Limb (tissue), 2 donors: ENCODE measurements at regions not wholly inside any gene's neighbourhood (a gene's known extent, or its start where the extent isn't known, plus 50 kb on each side); places are given as distances from the start of the nearest gene placed in this dataset.
"Not testable (repeated sequence)": the region's sequence is repeated elsewhere in the genome, so short reads cannot be mapped to it uniquely, and the experiment has no call there.

Experiments
- DNase-seq, 2 donors: peaks; one replicate each; pipeline ENCODE4 v3.0.0-alpha.2; 2016; ENCODE audit errors: extremely low spot score in 2 of 2

- not testable (repeated sequence) for DNase-seq
Observed at GRCh38 chrY:7588176-7588575, 676.6 kb upstream of the AMELY start.

GRCh38 chrY:7562541-7562940 lies 651.0 kb upstream of the AMELY start:
- DNase-seq = no peak

DNA sequence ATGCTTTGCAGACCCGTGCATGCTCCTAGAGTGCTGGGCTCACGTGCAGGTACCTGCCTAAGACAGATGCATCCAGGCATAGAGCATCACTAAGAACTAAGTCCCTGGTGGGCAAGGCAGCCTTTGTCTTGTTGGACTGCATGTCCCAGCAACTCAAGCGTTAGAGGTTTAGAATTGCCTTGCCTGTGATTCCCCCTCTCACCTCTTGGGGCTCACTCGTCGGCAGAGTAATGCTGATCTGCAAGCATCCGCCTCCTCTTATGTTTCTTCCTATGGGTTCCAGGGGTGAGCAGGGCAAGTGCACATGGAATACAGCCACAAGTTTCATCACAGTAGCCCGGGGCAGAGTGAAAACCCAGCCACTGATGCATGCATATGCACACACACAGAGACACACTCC lies 646.1 kb upstream of the AMELY start:
- no peak for DNase-seq

DNA sequence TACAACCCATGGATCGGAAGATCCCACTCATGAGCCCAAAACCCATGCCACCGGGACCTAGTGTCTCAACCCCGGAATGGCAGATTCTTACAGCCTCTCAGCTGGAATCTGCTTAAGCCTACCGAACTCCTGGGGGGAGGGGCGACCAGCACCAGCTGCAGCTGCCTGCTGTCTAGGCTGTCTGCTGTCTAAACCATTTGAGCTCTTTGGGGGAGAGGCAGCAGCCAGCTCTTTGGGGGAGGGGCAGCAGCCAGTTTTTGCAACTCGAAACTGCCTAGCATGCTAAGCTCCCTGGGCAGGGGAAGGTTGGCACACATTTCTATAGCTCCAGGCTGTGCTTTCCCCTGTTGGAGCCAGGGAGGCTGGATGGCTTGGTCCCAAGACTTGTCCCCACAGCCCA lies 643.5 kb upstream of the AMELY start:
- peak in 1 of 2 donors; percentile 32 for DNase-seq

DNA sequence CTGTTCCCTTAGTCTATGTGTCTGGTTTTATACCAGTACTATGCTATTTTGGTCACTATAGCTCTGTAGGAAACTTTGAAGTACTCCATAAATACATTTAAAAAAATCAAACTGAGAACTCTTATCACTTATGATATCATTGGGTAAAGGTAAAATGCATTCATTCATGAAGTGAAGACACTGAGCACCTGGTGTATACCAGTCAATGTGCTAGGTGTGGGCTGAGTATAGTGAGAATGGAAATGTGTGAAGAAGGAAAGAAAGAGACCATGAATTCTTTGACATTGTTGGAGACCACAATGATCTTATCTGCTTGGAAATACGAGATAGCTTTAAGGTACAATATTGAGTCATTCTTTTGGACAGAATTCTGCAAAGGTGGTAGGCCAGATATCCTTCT lies 633.5 kb upstream of the AMELY start:
- no peak for DNase-seq

DNA sequence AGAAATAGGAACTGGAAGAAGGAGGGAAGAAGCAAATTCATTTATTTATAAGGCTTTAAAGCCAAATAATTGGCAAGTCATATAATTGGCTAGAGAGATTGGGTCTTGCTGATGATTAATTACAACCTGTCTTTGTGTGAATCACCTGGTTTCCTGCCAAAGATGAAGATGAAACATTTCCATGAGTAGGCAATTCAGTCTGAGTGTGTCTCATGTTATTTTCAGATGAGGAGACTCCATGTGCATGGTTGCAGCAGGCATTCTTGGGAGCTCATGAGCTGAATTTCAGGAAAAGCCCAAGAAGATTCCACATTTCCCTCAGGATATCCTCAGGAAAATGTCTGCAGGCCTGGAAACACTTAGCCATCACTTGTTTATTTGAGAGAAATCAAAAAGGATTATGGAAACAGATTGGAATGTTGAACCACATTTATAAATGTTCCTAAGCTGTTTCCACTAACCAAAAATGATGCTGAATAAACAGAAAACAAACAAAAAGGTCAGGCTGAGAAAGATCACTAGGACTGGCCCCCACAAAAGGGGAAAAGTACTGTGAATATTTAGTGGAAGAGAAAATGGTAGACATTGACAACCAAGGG lies 632.7 kb upstream of the AMELY start:
- DNase-seq = no peak

DNA sequence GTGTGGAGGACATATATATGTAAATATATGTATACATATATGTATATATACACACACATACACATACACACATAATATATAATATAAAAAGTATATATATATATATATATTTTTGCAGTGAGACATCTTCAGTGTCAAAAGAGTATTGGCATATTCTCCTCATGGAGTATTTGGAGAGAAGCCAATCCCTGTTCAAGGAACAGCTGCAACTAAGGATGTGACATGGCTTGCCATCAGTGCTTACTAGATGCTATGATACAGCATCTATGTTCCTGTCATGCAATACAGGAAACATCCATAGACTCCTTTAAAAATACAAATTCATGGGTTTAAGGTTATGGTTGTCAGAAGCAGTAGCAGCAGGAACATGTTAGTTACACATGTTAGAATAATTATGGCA lies 632.0 kb upstream of the AMELY start:
- DNase-seq = no peak

- no peak for DNase-seq
Observed at GRCh38 chrY:7542256-7542858, 630.8 kb upstream of the AMELY start.

DNA sequence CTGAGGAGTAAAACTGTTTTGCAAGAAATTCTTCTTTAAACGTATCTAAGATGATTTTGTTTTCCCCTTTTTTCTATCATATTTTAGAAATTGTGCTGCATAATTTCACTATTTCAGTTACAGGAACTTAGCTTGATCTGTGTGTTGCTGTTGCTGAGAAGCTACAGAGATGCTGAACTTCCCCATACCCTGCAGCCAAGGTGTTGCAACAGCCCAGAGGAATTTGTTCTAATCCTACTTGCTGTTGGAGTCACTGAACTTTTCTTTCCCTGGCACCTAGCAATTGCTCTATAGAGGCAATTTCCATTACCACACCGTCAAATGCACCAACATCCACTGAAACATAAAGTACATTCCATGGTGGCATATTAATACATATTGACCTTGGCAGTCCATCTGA lies 617.8 kb upstream of the AMELY start:
- no peak for DNase-seq

DNA sequence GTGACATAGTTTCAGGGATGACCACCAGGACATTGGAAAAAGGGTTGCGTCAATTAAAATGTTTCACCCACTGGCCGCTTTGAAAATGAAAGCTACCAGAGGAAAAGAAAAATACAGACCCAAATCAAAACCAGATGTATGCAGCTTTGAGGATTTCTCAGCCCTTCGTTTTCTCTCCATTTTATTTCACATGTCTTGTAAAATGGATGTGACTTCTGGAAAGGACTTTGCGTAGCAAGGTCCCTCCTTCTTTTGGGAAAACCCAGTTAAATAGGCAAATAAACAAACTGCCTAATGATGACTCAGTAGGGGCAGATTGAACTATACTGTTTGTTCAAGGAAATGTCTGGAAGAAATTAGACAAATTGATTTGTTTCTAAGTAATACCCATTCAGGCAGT lies 616.0 kb upstream of the AMELY start:
- not testable (repeated sequence) for DNase-seq

- no peak for DNase-seq
Observed at GRCh38 chrY:7518387-7518786, 606.8 kb upstream of the AMELY start.

DNA sequence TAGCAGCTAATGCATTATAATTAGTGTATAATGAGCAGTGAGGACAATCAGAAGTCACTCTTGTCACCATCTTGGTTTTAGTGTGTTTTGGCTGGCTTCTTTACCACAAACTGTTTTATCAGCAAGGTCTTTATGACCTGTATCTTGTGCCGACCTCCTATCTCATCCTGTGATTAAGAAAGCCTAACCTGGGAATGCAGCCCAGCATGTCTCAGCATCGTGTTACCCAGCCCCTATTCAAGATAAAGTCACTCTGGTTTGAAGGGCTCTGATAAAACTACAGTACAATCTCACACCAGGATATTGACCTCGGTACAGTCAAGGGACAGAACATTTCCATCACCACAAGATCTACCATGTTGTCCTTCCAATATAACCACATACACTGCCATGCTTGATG lies 604.7 kb upstream of the AMELY start:
- no peak for DNase-seq

- DNase-seq = no peak
Observed at GRCh38 chrY:7515812-7516211, 604.3 kb upstream of the AMELY start.

GRCh38 chrY:7502896-7503295 lies 591.3 kb upstream of the AMELY start:
- DNase-seq = no peak

GRCh38 chrY:7501236-7501635 lies 589.7 kb upstream of the AMELY start:
- no peak for DNase-seq

- no peak for DNase-seq
Observed at GRCh38 chrY:7496001-7496400, 584.4 kb upstream of the AMELY start.

DNA sequence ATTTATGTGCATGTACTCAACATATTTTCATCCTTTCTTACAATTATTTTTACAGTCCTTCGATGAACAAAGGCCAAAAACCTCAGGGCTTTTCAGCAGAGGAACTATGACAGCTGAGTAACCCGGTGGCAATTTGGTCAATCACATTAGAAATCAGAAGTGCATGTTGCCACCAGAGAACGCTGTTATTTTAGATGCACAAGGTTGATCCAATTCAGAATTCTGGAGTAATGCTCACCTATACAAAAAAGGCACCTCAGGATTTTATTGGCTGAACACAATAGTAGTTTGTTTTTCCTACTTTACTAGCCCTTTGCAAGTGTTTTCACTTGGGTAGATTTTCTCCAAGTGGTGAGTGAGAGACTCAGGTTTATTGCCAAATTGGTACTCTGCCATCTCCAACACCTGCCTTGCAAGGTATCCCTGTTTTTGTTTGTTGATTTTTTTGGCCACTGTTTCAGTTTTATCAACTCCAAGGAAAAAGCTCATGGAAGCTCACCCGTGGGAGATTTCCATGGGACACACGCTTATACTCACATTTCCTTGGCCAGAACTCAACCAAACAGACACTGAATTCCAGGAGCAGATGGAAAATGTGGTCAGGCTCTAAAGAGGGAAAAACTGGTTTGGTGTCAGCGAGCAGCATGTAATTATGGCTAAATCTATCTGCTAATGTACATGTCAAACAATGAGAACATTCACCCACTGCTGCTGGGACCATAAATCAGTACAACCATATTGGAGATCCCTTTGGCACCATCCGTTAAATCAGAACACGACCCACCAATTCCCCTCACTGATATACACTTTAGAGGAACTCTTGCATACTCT lies 573.1 kb upstream of the AMELY start:
- not testable (repeated sequence) for DNase-seq

- no peak for DNase-seq
Observed at GRCh38 chrY:7471976-7472375, 560.4 kb upstream of the AMELY start.

GRCh38 chrY:7470037-7470436 lies 558.5 kb upstream of the AMELY start:
- no peak for DNase-seq

DNA sequence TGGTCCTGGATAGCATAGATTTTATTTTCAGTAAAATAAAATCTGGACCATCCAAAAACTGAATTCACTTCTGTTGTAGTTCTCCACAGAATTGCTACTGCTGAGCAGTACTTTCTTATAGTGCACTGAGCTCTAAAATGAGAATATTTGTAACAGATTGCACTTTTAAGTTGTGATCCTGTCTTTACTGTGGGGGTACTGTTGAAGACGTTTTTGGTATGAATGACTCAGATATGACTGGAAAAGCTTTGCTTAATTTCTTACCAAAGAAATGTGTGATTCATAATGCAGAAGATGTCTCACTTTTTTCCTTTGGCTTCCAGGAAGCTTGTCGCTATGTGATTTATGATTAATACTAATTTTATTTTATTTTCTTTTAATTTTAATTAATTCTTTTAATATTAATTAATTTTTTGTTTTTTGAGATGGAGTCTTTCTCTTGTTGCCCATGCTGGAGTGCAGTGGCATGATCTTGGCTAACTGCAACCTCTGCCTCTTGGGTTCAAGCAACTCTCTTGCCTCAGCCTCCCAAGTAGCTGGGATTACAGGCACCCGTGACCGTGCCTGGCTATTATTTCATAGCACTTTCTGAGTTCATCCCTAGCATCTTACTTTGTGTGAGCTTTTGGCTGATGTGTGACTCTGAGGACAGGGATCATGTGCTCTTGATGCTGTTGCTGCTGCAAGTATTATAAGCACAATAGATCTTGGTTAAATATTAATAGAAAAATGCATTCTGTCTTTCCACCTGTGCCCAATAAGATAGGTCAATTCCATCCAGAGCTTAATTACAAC lies 557.6 kb upstream of the AMELY start:
- no peak for DNase-seq

GRCh38 chrY:7467796-7468520 lies 556.4 kb upstream of the AMELY start:
- no peak for DNase-seq
